22Rv1 (cell line): ENCODE measurements at regions not wholly inside any gene's neighbourhood (a gene's known extent, or its start where the extent isn't known, plus 50 kb on each side); places are given as distances from the start of the nearest gene placed in this dataset.

Experiments
- ZFX ChIP-seq: fragments of 450-650 bp; IDR thresholded peaks from 2 replicates; pipeline ENCODE4 v1.6.1; 2017; ENCODE audit warnings: antibody characterized with exemption, borderline replicate concordance
- TF ChIP-seq, protein P1 (sequence below): fragments of 450-650 bp; IDR thresholded peaks from 2 replicates; pipeline ENCODE4 v1.5.1; 2017; ENCODE audit warnings: mild to moderate bottlenecking

DNA sequence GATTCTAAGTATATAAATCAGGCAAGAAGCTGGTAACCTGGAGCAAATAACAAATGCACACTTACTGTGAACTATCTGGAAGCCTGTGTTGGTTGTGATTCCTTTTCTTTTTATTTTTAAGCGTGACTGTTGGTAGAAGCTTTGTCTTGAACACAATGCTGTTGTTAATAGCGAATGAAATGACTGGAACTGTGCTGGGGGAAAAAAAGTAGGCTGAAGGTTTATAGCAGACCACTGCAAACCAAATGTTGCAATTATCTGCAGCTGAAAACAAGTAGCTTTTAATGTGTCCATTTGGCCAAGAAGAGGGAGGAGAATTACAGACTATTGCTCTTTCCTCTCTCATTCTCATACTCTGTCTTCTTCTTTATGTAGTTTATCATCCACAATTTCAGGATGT lies 184.5 kb upstream of the DNAJC19 start:
- TF ChIP-seq, protein P1, sequence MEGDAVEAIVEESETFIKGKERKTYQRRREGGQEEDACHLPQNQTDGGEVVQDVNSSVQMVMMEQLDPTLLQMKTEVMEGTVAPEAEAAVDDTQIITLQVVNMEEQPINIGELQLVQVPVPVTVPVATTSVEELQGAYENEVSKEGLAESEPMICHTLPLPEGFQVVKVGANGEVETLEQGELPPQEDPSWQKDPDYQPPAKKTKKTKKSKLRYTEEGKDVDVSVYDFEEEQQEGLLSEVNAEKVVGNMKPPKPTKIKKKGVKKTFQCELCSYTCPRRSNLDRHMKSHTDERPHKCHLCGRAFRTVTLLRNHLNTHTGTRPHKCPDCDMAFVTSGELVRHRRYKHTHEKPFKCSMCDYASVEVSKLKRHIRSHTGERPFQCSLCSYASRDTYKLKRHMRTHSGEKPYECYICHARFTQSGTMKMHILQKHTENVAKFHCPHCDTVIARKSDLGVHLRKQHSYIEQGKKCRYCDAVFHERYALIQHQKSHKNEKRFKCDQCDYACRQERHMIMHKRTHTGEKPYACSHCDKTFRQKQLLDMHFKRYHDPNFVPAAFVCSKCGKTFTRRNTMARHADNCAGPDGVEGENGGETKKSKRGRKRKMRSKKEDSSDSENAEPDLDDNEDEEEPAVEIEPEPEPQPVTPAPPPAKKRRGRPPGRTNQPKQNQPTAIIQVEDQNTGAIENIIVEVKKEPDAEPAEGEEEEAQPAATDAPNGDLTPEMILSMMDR = no peak
- no peak for TF ChIP-seq ZFX
